KMS-11 (cell line): ENCODE measurements at regions not wholly inside any gene's neighbourhood (a gene's known extent, or its start where the extent isn't known, plus 50 kb on each side); places are given as distances from the start of the nearest gene placed in this dataset.

Experiments used
- H2AFZ ChIP-seq: fragments of 200-600 bp; sonication (generic); 2 replicates; pipeline ENCODE4 v1.6.1; 2016; ENCODE audit warnings: antibody characterized with exemption, mixed run types, low read depth
- H3K27ac ChIP-seq: fragments of 200-600 bp; sonication (generic); 2 replicates; pipeline ENCODE4 v1.6.1; 2016; ENCODE audit warnings: mild to moderate bottlenecking, mixed run types
- H3K27me3 ChIP-seq: fragments of 200-600 bp; sonication (generic); 2 replicates; pipeline ENCODE4 v1.6.1; 2017; ENCODE audit warnings: mild to moderate bottlenecking, low read depth, mixed run types, moderate library complexity; ENCODE audit not compliant: insufficient read depth
- H3K36me3 ChIP-seq: fragments of 200-600 bp; sonication (generic); 2 replicates; pipeline ENCODE4 v1.6.1; 2017; ENCODE audit warnings: mild to moderate bottlenecking, mixed run types; ENCODE audit not compliant: insufficient read depth
- H3K4me1 ChIP-seq: fragments of 200-600 bp; sonication (generic); 2 replicates; pipeline ENCODE4 v1.6.1; 2016; ENCODE audit warnings: mild to moderate bottlenecking, low read depth, mixed run types; ENCODE audit not compliant: poor library complexity, severe bottlenecking
- H3K4me2 ChIP-seq: fragments of 200-600 bp; sonication (generic); 2 replicates; pipeline ENCODE4 v1.7.0; 2016; ENCODE audit warnings: mild to moderate bottlenecking, mixed run types
- H3K4me3 ChIP-seq: fragments of 200-600 bp; sonication (generic); IDR thresholded peaks from 2 replicates; pipeline ENCODE4 v1.6.1; 2017; ENCODE audit warnings: low read depth, low read length, mixed read lengths; ENCODE audit not compliant: insufficient read depth
- H3K79me2 ChIP-seq: fragments of 200-600 bp; sonication (generic); 2 replicates; pipeline ENCODE4 v1.6.1; 2016; ENCODE audit warnings: low read depth, mixed run types; ENCODE audit not compliant: insufficient read depth
- H3K9ac ChIP-seq: fragments of 200-600 bp; sonication (generic); 2 replicates; pipeline ENCODE4 v1.6.1; 2016; ENCODE audit warnings: mild to moderate bottlenecking, mixed run types
- H4K20me1 ChIP-seq: fragments of 200-600 bp; sonication (generic); 2 replicates; pipeline ENCODE4 v1.6.1; 2016; ENCODE audit warnings: mild to moderate bottlenecking, mixed run types; ENCODE audit not compliant: insufficient read depth
- CTCF ChIP-seq: fragments of 200-600 bp; sonication (generic); conservative IDR thresholded peaks from 2 replicates; pipeline ENCODE4 v1.6.1; 2017; ENCODE audit warnings: low read depth, mild to moderate bottlenecking, antibody characterized with exemption, low read length, moderate library complexity, mixed read lengths

DNA sequence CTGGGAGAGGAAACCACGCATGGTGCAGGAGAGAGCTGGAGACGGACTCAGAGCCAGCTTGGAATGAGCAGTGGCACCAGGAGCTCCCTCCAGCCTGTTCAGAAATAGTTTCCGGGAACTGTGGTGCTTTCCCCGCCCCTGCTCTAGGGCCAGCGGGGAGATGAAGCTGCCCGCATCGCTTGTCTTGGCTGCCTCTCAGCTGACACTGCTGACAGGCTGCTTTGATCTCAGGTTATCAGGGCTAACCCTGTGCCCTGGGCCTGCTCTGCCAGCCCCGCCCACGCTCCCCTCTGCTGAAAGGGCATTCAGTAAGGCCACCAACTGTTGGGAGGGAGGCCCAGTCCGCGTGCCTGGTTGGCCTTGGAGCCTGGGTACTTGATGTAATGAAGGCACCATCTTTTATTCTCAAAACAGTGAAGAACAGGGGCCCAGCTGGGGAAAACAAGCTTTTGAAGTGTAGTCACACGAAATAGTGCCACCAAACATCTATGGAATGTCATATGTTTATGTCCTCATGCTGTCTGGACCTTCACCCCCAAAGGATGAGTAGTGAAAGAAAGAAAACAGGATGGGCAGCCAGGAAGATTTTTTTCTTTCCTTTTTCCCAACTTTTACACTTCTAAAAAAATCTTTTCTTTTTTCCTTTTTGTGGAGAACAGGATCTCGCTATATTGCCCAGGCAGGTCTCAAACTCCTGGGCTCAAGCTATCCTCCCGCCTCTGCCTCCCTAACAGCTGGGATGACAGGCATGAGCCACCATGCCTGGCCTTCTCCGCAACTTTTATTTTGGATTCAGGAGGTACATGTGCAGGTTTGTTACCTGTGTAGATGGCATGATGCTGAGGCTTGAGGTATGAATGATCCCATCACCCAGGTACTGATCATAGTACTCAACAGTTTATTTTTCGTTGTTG lies 115.9 kb upstream of the TBX3 start:
- H2AFZ ChIP-seq: no peak overlapping the region
- H3K27ac ChIP-seq: no peak overlapping the region
- no peak overlapping the region for H3K4me2 ChIP-seq
- H3K27me3 ChIP-seq: no peaks in the 10 kb centered on the region
- H3K79me2 ChIP-seq: no peaks in the 10 kb centered on the region
- H3K9ac ChIP-seq: no peak overlapping the region
- no peaks in the 10 kb centered on the region for H3K36me3 ChIP-seq
- no peak overlapping the region for H3K4me3 ChIP-seq
- H3K4me1 ChIP-seq: no peaks in the 10 kb centered on the region
- no peaks in the 10 kb centered on the region for H4K20me1 ChIP-seq
- no peak for TF ChIP-seq CTCF

DNA sequence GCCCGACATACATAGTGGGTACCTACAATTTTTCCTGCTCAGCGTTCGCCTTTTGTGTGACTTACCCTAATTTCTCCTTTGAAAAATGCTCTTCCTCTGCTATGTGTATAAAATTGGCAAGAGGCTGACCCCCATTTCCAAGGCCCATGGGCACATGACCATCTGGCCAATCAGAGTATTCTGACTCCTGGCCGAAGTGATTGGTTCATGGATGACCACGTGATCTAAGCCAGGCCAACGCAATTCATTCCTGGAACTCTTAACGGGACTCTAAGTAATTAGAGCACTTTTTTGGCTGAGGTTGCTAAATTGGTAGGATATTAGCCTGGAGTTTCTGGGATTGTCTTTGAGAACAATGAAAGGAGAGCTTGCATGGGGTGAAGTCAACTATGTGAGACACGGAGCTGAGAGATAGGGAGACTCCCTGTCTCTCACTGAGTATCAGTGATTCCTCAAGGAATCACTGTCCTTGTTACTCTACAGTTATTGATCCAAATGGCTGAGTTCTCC lies 110.1 kb upstream of the TBX3 start:
- TF ChIP-seq CTCF: no peak

DNA sequence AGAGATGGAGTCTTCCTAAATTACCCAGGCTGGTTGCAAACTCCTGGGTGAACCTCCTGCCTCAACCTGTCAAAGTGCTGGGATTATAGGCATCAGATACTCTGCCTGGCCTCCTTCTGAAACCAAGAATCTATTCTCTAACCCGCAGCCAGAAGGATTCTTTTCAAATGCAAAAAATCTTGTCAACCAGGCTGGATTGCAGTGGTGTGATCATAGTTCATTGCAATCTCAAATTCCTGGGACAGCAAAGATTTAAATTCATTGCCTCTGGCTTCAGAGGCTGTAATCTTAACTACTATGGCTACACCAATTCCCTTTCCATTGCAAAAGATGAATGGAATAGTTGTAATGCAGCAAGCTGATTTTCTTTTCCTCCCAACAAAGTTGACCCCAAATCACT lies 106.3 kb upstream of the TBX3 start:
- no peaks in the 10 kb centered on the region for H4K20me1 ChIP-seq
- no peaks in the 10 kb centered on the region for H3K27me3 ChIP-seq
- H3K27ac ChIP-seq: no peak overlapping the region
- H3K79me2 ChIP-seq: no peaks in the 10 kb centered on the region
- H3K4me1 ChIP-seq: no peaks in the 10 kb centered on the region
- no peak overlapping the region for H3K4me2 ChIP-seq
- H3K36me3 ChIP-seq: no peaks in the 10 kb centered on the region
- TF ChIP-seq CTCF: no peak
- no peak overlapping the region for H2AFZ ChIP-seq
- no peak overlapping the region for H3K4me3 ChIP-seq
- H3K9ac ChIP-seq: no peak overlapping the region

More for the DNA sequence above, 110.1 kb upstream of the TBX3 start:
- Histone ChIP-seq H3K79me2 (no peaks in the 10 kb centered on the region), H3K27ac (no peak overlapping the region), H3K4me1 (no peaks in the 10 kb centered on the region), H3K36me3 (no peaks in the 10 kb centered on the region), H3K4me2 (no peak overlapping the region), H3K4me3 (no peak overlapping the region), H2AFZ (no peak overlapping the region), H4K20me1 (no peaks in the 10 kb centered on the region), H3K9ac (no peak overlapping the region), H3K27me3 (no peaks in the 10 kb centered on the region)

DNA sequence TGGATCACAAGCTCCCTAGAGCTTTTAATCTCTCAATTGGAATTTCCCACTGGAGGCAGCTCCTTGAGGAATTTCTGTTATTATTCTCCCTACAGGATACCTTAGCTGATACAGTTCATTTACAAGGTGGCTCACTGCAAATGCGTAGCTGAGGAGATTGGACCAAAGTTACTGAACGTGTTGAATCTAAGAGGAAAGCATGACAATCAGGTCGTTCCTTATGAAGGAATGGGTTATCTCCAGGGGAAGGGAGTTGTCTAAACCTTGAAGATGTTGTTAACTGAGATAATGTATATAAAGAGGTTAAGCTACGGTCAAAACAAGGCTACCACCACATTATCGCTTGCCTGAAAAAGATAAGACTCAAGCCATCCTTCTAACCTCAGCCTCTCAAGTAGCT lies 105.8 kb upstream of the TBX3 start:
- H3K36me3 ChIP-seq: no peaks in the 10 kb centered on the region
- no peak overlapping the region for H3K4me2 ChIP-seq
- no peaks in the 10 kb centered on the region for H3K79me2 ChIP-seq
- H3K27me3 ChIP-seq: no peaks in the 10 kb centered on the region
- no peak overlapping the region for H2AFZ ChIP-seq
- no peak overlapping the region for H3K27ac ChIP-seq
- H3K4me1 ChIP-seq: no peaks in the 10 kb centered on the region
- no peak for TF ChIP-seq CTCF
- no peaks in the 10 kb centered on the region for H4K20me1 ChIP-seq
- H3K4me3 ChIP-seq: no peak overlapping the region
- H3K9ac ChIP-seq: no peak overlapping the region
